H9 (cell line): ENCODE measurements at regions not wholly inside any gene's neighbourhood (a gene's known extent, or its start where the extent isn't known, plus 50 kb on each side); places are given as distances from the start of the nearest gene placed in this dataset.
"Not testable (repeated sequence)": the region's sequence is repeated elsewhere in the genome, so short reads cannot be mapped to it uniquely, and the experiment has no call there.

ENCODE experiments used
- DNase-seq: peaks from one replicate; pipeline ENCODE4 v3.0.0-alpha.2; 2017
- H2AFZ ChIP-seq: one replicate; pipeline ENCODE4 v1.6.1; 2013; ENCODE audit warnings: mild to moderate bottlenecking, low read length, control low read depth, moderate library complexity
- H2AK5ac ChIP-seq: 2 replicates; pipeline ENCODE4 v1.6.1; 2013; ENCODE audit warnings: low read length, control low read depth, mixed read lengths; ENCODE audit not compliant: insufficient read length
- H2BK120ac ChIP-seq: one replicate; pipeline ENCODE4 v1.6.1; 2013; ENCODE audit warnings: low read depth, mild to moderate bottlenecking, low read length, control low read depth, inconsistent platforms; ENCODE audit not compliant: poor library complexity, severe bottlenecking
- H2BK12ac ChIP-seq: 2 replicates; pipeline ENCODE4 v1.6.1; 2013; ENCODE audit warnings: low read length, control low read depth, mixed read lengths, low read depth; ENCODE audit not compliant: insufficient read length
- H2BK15ac ChIP-seq: 2 replicates; pipeline ENCODE4 v1.6.1; 2013; ENCODE audit warnings: low read depth, low read length, control low read depth
- H2BK20ac ChIP-seq: one replicate; pipeline ENCODE4 v1.6.1; 2013; ENCODE audit warnings: low read depth, mild to moderate bottlenecking, low read length, control low read depth, inconsistent platforms; ENCODE audit not compliant: poor library complexity, severe bottlenecking
- H2BK5ac ChIP-seq: 2 replicates; pipeline ENCODE4 v1.6.1; 2013; ENCODE audit warnings: low read length, control low read depth, mixed read lengths; ENCODE audit not compliant: insufficient read length
- H3K14ac ChIP-seq: 2 replicates; pipeline ENCODE4 v1.6.1; 2013; ENCODE audit warnings: low read length, control low read depth; ENCODE audit not compliant: insufficient read depth
- H3K18ac ChIP-seq: 2 replicates; pipeline ENCODE4 v1.6.1; 2013; ENCODE audit warnings: low read depth, mild to moderate bottlenecking, mixed read lengths, low read length, control low read depth; ENCODE audit not compliant: insufficient read length
- H3K23ac ChIP-seq: 2 replicates; pipeline ENCODE4 v1.6.1; 2013; ENCODE audit warnings: low read length, control low read depth, mixed read lengths, low read depth; ENCODE audit not compliant: insufficient read length
- H3K23me2 ChIP-seq: 2 replicates; pipeline ENCODE4 v1.6.1; 2013; ENCODE audit warnings: low read depth, mild to moderate bottlenecking, mixed read lengths, low read length, control low read depth; ENCODE audit not compliant: insufficient read length, poor library complexity, severe bottlenecking
- H3K27ac ChIP-seq: 2 replicates; pipeline ENCODE4 v1.5.1; 2013; ENCODE audit warnings: low read length, control low read depth, mixed read lengths, low read depth; ENCODE audit not compliant: insufficient read length
- H3K27me3 ChIP-seq: 2 replicates; pipeline ENCODE4 v1.6.1; 2013; ENCODE audit warnings: low read length, control low read depth, inconsistent platforms; ENCODE audit not compliant: insufficient read depth
- H3K4ac ChIP-seq: 2 replicates; pipeline ENCODE4 v1.6.1; 2013; ENCODE audit warnings: low read depth, mild to moderate bottlenecking, control low read depth, inconsistent platforms, low read length, moderate library complexity
- H3K4me1 ChIP-seq: 2 replicates; pipeline ENCODE4 v1.6.1; 2013; ENCODE audit warnings: low read length, control low read depth, inconsistent platforms; ENCODE audit not compliant: insufficient read depth
- H3K4me2 ChIP-seq: 2 replicates; pipeline ENCODE4 v1.6.1; 2013; ENCODE audit warnings: low read length, control low read depth, mixed read lengths; ENCODE audit not compliant: insufficient read length, insufficient read depth
- H3K56ac ChIP-seq: 2 replicates; pipeline ENCODE4 v1.6.1; 2013; ENCODE audit warnings: low read depth, mild to moderate bottlenecking, mixed read lengths, low read length, control low read depth; ENCODE audit not compliant: insufficient read length
- H3K79me1 ChIP-seq: 2 replicates; pipeline ENCODE4 v1.6.1; 2013; ENCODE audit warnings: low read depth, mild to moderate bottlenecking, moderate library complexity, low read length, control low read depth, inconsistent platforms; ENCODE audit not compliant: insufficient read depth, poor library complexity, severe bottlenecking
- H3K79me2 ChIP-seq: 2 replicates; pipeline ENCODE4 v1.6.1; 2013; ENCODE audit warnings: low read length, control low read depth, inconsistent platforms; ENCODE audit not compliant: insufficient read depth
- H3K9ac ChIP-seq: 2 replicates; pipeline ENCODE4 v1.6.1; 2013; ENCODE audit warnings: low read length, control low read depth, mixed read lengths; ENCODE audit not compliant: insufficient read length; ENCODE audit errors: extremely low read depth
- H3K9me3 ChIP-seq: one replicate; pipeline ENCODE4 v1.6.1; 2013; ENCODE audit warnings: low read depth, low read length, inconsistent platforms; ENCODE audit not compliant: control insufficient read depth
- H3T11ph ChIP-seq: one replicate; pipeline ENCODE4 v1.6.1; 2013; ENCODE audit warnings: mild to moderate bottlenecking, low read length, control low read depth, inconsistent platforms
- H4K20me1 ChIP-seq: one replicate; pipeline ENCODE4 v1.6.1; 2013; ENCODE audit not compliant: control insufficient read depth, insufficient read length, insufficient read depth
- H4K5ac ChIP-seq: 2 replicates; pipeline ENCODE4 v1.6.1; 2013; ENCODE audit warnings: low read depth, mild to moderate bottlenecking, mixed read lengths, low read length, control low read depth; ENCODE audit not compliant: insufficient read length
- H4K8ac ChIP-seq: replicated peaks from 2 replicates; pipeline ENCODE4 v1.6.1; 2013; ENCODE audit warnings: low read length, control low read depth, mixed read lengths, low read depth; ENCODE audit not compliant: insufficient read length
- H4K91ac ChIP-seq: 2 replicates; pipeline ENCODE4 v1.6.1; 2013; ENCODE audit warnings: low read depth, mild to moderate bottlenecking, moderate library complexity, mixed read lengths, low read length, control low read depth; ENCODE audit not compliant: insufficient read length
- H3K27ac Mint-ChIP-seq, 3 experiments: 2 replicates in 2 of 3; 3 replicates in 1 of 3; pipeline ENCODE4 v1.8.0; 2020 to 2021; ENCODE audit warnings: mixed read lengths in 3 of 3, mild to moderate bottlenecking in 1 of 3, moderate library complexity in 1 of 3
- H3K27me3 Mint-ChIP-seq: 2 replicates; pipeline ENCODE4 v1.8.0; 2021; ENCODE audit warnings: low read depth, mild to moderate bottlenecking, moderate library complexity, mixed read lengths
- H3K36me3 Mint-ChIP-seq, 3 experiments: 2 replicates in 2 of 3; 3 replicates in 1 of 3; pipeline ENCODE4 v1.8.0; 2020 to 2021; ENCODE audit warnings: low read depth in 3 of 3, mixed read lengths in 3 of 3; ENCODE audit not compliant: insufficient read depth in 1 of 3
- H3K4me1 Mint-ChIP-seq, 2 experiments: 2 replicates each; pipeline ENCODE4 v1.8.0; 2020; ENCODE audit warnings: mixed read lengths in 2 of 2
- H3K4me3 Mint-ChIP-seq, 2 experiments: 2 replicates in 1 of 2; 3 replicates in 1 of 2; pipeline ENCODE4 v1.8.0; 2020 to 2021; ENCODE audit warnings: mild to moderate bottlenecking in 2 of 2, mixed read lengths in 2 of 2, moderate library complexity in 1 of 2
- H3K9me3 Mint-ChIP-seq, 2 experiments: 2 replicates in 1 of 2; 3 replicates in 1 of 2; pipeline ENCODE4 v1.8.0; 2020; ENCODE audit warnings: mild to moderate bottlenecking in 2 of 2, mixed read lengths in 2 of 2, moderate library complexity in 1 of 2
- WGBS: extraction: QIAGEN DNeasy Blood & Tissue Kit; methylation state at CpG from one replicate; pipeline ENCODE4 v1.1.7; 2013; ENCODE audit warnings: missing lambda C conversion rate, low lambda C conversion rate, mixed read lengths; ENCODE audit not compliant: insufficient read length; ENCODE audit errors: extremely low coverage; 5-methylcytosine and 5-hydroxymethylcytosine counted together
- TF ChIP-seq, protein P1 (sequence below): fragments of 200-600 bp; sonication (generic); conservative IDR thresholded peaks from 3 replicates; pipeline ENCODE4 v1.8.0; 2021; ENCODE audit warnings: antibody characterized with exemption, mild to moderate bottlenecking

DNA sequence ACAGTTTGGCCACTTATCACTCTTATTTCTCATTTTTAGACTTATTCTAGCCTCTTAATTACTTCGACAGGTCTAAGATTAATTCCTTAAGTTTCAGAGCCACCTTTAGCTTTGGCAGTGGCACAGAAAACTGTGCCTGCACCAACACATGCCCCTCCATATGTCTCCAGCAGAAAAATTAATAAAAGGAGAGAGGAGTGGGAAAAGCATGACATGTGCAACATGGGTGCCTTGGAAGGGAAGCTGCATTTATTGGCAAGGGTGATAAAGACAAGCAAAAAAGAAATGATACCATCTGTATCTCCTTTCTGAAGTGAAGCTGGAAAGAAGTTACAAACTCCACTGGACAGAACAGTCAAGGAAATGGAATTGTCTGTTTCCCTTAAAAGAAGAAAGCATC is 121.7 kb upstream of the CFAP20DC start:
- no peak overlapping the region for H2BK5ac ChIP-seq
- no peak overlapping the region for H2BK120ac ChIP-seq
- peaks cover 0 to 4% (median 0%) of the 10 kb centered on the region in 3 experiments; a peak in 2 of 7 replicates for H3K36me3 Mint-ChIP-seq
- H4K20me1 ChIP-seq = no peaks in the 10 kb centered on the region
- no peak overlapping the region for H2BK15ac ChIP-seq
- H3K27me3 Mint-ChIP-seq = peaks cover 2% of the 10 kb centered on the region; the same call in 1 of the 2 replicates
- H3K56ac ChIP-seq = no peak overlapping the region
- H4K91ac ChIP-seq = no peak overlapping the region
- H3K9me3 Mint-ChIP-seq = peaks cover 0 to 8% of the 10 kb centered on the region in 2 experiments; a peak in 2 of 5 replicates
- DNase-seq = no peak
- H3K9ac ChIP-seq = no peak overlapping the region
- H3K27ac ChIP-seq = no peak overlapping the region
- no peaks in the 10 kb centered on the region for H3K4me1 Mint-ChIP-seq
- H3K4me2 ChIP-seq = no peak overlapping the region
- H3K18ac ChIP-seq = no peak overlapping the region
- H3K27me3 ChIP-seq = no peaks in the 10 kb centered on the region
- no peak overlapping the region for H3K23ac ChIP-seq
- H3K9me3 ChIP-seq = no peaks in the 10 kb centered on the region
- H3K4ac ChIP-seq = no peak overlapping the region
- H3K27ac Mint-ChIP-seq = no peak overlapping the region; a peak in 1 of 7 replicates
- H4K8ac ChIP-seq = no peak overlapping the region
- WGBS = no CpG with 5 or more reads among the region's 1 CpG
- no peak overlapping the region for H3K14ac ChIP-seq
- no peaks in the 10 kb centered on the region for H3K79me1 ChIP-seq
- H3K4me1 ChIP-seq = no peaks in the 10 kb centered on the region
- no peak overlapping the region for H2AK5ac ChIP-seq
- H2BK20ac ChIP-seq = no peak overlapping the region
- H2AFZ ChIP-seq = no peak overlapping the region
- TF ChIP-seq, protein P1, sequence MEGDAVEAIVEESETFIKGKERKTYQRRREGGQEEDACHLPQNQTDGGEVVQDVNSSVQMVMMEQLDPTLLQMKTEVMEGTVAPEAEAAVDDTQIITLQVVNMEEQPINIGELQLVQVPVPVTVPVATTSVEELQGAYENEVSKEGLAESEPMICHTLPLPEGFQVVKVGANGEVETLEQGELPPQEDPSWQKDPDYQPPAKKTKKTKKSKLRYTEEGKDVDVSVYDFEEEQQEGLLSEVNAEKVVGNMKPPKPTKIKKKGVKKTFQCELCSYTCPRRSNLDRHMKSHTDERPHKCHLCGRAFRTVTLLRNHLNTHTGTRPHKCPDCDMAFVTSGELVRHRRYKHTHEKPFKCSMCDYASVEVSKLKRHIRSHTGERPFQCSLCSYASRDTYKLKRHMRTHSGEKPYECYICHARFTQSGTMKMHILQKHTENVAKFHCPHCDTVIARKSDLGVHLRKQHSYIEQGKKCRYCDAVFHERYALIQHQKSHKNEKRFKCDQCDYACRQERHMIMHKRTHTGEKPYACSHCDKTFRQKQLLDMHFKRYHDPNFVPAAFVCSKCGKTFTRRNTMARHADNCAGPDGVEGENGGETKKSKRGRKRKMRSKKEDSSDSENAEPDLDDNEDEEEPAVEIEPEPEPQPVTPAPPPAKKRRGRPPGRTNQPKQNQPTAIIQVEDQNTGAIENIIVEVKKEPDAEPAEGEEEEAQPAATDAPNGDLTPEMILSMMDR = no peak
- H2BK12ac ChIP-seq = no peak overlapping the region
- no peak overlapping the region for H3T11ph ChIP-seq
- no peaks in the 10 kb centered on the region for H3K79me2 ChIP-seq
- H3K23me2 ChIP-seq = no peaks in the 10 kb centered on the region
- H4K5ac ChIP-seq = no peak overlapping the region
- H3K4me3 Mint-ChIP-seq = no peak overlapping the region

DNA sequence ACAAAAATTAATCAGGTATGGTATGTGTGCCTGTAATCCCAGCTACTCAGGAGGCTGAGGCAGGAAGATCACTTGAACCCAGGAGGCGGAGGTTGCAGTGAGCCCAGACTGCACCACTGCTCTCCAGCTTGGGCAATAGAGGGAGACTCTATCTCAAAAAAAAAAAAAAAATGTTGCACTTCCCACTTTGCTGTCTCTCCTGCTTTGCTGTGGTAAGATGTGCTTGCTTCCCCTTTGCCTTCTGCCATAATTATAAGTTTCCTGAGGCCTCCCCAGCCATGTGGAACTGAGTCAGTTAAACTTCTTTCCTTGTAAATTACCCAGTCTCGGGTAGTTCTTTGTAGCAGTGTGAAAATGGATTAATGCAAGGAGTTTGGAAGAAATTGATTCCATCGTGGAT is 120.3 kb upstream of the CFAP20DC start:
- H4K5ac ChIP-seq, H3K23me2 ChIP-seq, H2BK5ac ChIP-seq, H2BK120ac ChIP-seq, H3K4me3 Mint-ChIP-seq, H3K27me3 ChIP-seq, H2AK5ac ChIP-seq, H3K4ac ChIP-seq, H3K18ac ChIP-seq, H3K14ac ChIP-seq, H3K36me3 Mint-ChIP-seq, H3K56ac ChIP-seq, H2BK15ac ChIP-seq, H4K20me1 ChIP-seq, H3T11ph ChIP-seq, H2BK12ac ChIP-seq, H3K9me3 Mint-ChIP-seq, H2AFZ ChIP-seq, H3K27ac Mint-ChIP-seq, H3K27ac ChIP-seq, H3K79me1 ChIP-seq, H4K91ac ChIP-seq, H2BK20ac ChIP-seq, H3K9ac ChIP-seq, H3K79me2 ChIP-seq, H3K9me3 ChIP-seq, H3K23ac ChIP-seq, H4K8ac ChIP-seq, DNase-seq, H3K27me3 Mint-ChIP-seq, H3K4me1 Mint-ChIP-seq, H3K4me2 ChIP-seq, H3K4me1 ChIP-seq: not testable (repeated sequence)
- WGBS = no CpG with 5 or more reads among the region's 3 CpGs
